WTC11 (cell line): ENCODE measurements at regions not wholly inside any gene's neighbourhood (a gene's known extent, or its start where the extent isn't known, plus 50 kb on each side); places are given as distances from the start of the nearest gene placed in this dataset.

Experiments used
- TEAD4 ChIP-seq: sonication (generic); formaldehyde crosslinking; IDR thresholded peaks from 2 replicates; pipeline ENCODE4 v1.8.0; 2022; ENCODE audit warnings: mild to moderate bottlenecking, missing genetic modification reagents
- ZNF138 ChIP-seq: sonication (generic); formaldehyde crosslinking; conservative IDR thresholded peaks from 2 replicates; pipeline ENCODE4 v1.8.1; 2022; ENCODE audit warnings: mild to moderate bottlenecking, moderate library complexity, missing genetic modification reagents
- TF ChIP-seq, protein P1 (sequence below): fragments of 200-600 bp; IDR thresholded peaks from 2 replicates; pipeline ENCODE4 v1.8.0; 2022; ENCODE audit warnings: antibody characterized with exemption

DNA sequence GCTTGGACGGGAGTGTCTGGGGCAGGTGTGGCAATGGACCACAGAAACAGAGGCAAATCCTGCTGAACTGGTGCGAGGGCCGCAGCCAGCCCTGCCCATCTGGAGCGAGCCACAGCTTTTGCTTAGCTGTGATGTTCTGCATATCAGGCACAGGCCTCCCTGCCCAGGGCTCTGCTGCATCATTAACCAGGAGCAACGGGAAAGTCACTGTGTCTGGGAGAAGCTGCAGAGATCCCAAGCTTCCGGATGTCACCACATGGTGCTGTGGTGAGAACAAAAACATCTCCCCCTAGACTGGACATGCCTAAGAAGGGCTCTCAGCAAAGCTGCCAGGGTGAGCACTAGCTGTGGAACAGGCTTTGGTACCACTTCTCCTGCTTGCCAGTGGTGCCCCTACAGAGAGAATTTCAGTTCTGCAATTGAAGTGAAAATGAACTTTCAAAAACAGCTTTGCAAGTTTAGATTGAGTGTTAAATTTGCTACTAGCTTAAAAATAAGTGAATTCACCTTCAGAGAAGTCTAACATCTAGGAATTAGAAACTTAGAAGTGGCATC is 172.9 kb upstream of the MYT1L start:
- TF ChIP-seq ZNF138: no peak
- TF ChIP-seq, protein P1, sequence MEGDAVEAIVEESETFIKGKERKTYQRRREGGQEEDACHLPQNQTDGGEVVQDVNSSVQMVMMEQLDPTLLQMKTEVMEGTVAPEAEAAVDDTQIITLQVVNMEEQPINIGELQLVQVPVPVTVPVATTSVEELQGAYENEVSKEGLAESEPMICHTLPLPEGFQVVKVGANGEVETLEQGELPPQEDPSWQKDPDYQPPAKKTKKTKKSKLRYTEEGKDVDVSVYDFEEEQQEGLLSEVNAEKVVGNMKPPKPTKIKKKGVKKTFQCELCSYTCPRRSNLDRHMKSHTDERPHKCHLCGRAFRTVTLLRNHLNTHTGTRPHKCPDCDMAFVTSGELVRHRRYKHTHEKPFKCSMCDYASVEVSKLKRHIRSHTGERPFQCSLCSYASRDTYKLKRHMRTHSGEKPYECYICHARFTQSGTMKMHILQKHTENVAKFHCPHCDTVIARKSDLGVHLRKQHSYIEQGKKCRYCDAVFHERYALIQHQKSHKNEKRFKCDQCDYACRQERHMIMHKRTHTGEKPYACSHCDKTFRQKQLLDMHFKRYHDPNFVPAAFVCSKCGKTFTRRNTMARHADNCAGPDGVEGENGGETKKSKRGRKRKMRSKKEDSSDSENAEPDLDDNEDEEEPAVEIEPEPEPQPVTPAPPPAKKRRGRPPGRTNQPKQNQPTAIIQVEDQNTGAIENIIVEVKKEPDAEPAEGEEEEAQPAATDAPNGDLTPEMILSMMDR: no peak
- no peak for TF ChIP-seq TEAD4 (CRISPR knock-in tag)
